COR-L47 (cell line): ENCODE measurements at regions not wholly inside any gene's neighbourhood (a gene's known extent, or its start where the extent isn't known, plus 50 kb on each side); places are given as distances from the start of the nearest gene placed in this dataset.

Source experiments
- DNase-seq: peaks from one replicate; lab custom pipeline; 2025; lab: John Stamatoyannopoulos, UW

DNA sequence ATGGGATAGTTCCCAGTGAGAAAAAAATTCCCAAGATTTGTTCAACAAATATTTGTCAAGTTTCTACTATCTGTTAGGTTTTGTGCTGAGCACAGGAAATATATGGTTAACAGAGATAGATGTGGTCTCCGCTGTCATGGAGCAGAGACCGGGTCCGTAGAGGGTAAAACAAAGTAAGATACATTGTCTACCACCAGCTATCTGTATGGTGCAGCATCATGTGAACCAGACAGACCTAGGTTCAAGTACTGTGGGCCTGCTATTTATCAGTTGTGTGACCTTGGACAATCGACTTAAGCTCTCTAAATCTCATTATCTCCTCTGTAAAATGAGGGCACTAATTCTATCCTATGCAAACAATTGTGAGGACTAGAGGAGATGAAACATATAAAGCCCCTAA, 109.8 kb downstream of the DUSP10 start:
- DNase-seq: no peak

- DNase-seq: no peak
These were observed 108.0 kb downstream of the DUSP10 start for GRCh38 chr1:221633841-221634409.

DNA sequence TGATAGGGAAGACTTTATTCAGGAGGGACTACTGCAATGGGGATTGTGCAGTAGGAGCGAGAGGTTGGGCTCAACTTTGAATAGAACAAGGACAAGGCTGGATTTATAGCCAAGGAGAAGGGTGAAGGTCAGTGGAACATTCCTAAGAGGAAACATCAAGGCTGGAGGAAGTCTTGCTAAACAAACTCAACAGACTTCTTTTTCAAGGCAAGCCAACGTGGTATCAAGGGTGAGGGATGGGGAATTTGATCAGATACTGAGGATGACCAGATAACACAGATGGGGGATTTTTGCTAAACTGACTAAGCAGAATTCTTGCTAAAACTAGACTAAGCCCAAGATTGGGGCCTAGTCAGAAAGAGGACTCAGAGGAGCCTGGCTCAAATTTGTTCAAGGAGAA, 107.3 kb downstream of the DUSP10 start:
- DNase-seq: no peak

DNA sequence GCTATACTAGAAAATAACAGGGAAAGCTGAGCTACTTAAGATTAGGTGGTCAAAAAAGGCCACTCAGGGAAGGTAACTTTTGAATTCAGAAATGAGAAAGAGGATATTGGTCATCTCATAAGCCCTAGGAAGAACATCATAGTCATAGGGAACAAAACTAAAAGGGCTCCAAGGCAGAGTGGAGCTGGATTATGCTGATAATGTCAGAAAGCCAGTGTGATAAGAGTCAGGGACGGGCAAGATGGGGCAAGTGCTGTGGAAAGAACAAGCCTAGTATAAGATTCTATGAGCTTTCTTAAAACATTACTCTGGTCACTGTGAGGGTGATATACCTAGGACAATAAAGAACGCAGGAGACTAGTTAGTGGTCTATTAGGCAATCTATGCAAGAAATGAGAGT, 106.6 kb downstream of the DUSP10 start:
- no peak for DNase-seq

- DNase-seq: no peak
These were observed 105.8 kb downstream of the DUSP10 start for GRCh38 chr1:221636096-221636495.

DNA sequence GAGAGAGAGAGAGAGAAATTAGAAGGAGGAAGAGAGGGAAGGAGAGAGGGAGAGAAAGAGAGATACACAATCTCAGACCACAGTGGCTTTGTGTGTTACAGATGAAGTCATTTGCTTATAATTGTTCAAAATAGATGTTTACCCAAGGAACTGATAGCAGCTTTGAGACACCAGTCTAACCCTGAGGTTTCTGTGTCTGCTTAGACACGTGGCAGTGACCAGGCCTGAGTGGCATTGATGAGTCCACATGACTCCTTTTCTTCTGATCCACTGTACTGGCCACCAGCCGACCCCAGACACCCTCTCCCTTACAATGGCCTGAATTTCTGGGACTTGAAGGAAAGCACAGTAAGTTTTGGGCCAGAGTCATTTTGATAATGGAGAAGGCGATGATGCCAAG, 104.9 kb downstream of the DUSP10 start:
- no peak for DNase-seq

- DNase-seq: no peak
These were observed 104.2 kb downstream of the DUSP10 start for GRCh38 chr1:221637641-221638041.

GRCh38 chr1:221638595-221638994, 103.3 kb downstream of the DUSP10 start:
- DNase-seq: no peak

GRCh38 chr1:221641811-221642210, 100.1 kb downstream of the DUSP10 start:
- DNase-seq: no peak

GRCh38 chr1:221643404-221644144, 98.3 kb downstream of the DUSP10 start:
- DNase-seq: no peak

- no peak for DNase-seq
These were observed 97.8 kb downstream of the DUSP10 start for GRCh38 chr1:221644145-221644448.

DNA sequence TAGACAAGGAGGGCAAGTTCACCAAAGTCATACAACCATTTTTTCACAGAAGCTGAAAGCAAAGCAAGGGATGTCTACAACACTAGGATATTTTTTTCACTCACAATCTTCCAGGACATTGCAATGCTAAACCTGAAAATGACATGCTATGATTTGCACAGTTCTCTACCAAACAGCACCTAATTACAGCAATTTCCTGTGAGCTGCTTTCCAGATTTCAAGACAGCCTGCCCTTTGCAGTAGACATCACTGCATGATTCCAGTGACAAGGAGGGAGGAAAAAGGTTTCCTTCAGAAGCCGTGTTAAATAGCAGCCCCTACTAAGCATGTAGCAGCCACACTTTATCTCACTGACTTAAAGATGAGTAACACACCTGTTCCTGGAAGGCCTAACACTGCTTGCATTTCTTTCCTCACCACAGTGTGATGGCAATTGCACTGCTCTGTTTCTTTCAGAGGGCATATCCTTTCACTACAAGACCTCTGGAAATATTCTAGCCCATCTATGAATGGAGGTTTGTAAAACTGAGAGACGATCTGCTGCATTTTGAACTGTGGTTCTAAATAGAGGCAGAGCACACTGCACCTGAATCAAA, 97.1 kb downstream of the DUSP10 start:
- no peak for DNase-seq

GRCh38 chr1:221648201-221648600, 93.7 kb downstream of the DUSP10 start:
- no peak for DNase-seq
